ENCODE measurements at regions not wholly inside any gene's neighbourhood (a gene's known extent, or its start where the extent isn't known, plus 50 kb on each side); places are given as distances from the start of the nearest gene placed in this dataset.
"Not testable (repeated sequence)": the region's sequence is repeated elsewhere in the genome, so short reads cannot be mapped to it uniquely, and the experiment has no call there.

GRCh38 chr19:28076628-28077027 is 1136.3 kb downstream of the UQCRFS1 start:
- Histone ChIP-seq H3K9me3 (ENCODE audit: control insufficient read depth in 5 of 5, low read length in 5 of 5) (peaks cover 0 to 8% (median 3%) of the 10 kb centered on the region in 5 donors), H3K4me3 (ENCODE audit: low read depth in 1 of 5, low read length in 5 of 5) (no peak overlapping the region), H3K9ac (ENCODE audit: low read length in 5 of 5) (no peak overlapping the region), H3K27me3 (ENCODE audit: control insufficient read depth in 5 of 5, insufficient read depth in 4 of 5, low read length in 5 of 5) (no peaks in the 10 kb centered on the region), H3K4me1 (ENCODE audit: control insufficient read depth in 5 of 5, insufficient read depth in 5 of 5, low read length in 5 of 5) (no peaks in the 10 kb centered on the region), H3K36me3 (ENCODE audit: control insufficient read depth in 5 of 5, insufficient read depth in 5 of 5, low read length in 5 of 5) (no peaks in the 10 kb centered on the region), H3K27ac (ENCODE audit: low read depth, low read length) (no peak overlapping the region)

GRCh38 chr19:28075229-28075628 is 1137.7 kb downstream of the UQCRFS1 start:
- H3K4me1 ChIP-seq (ENCODE audit: control insufficient read depth in 5 of 5, insufficient read depth in 5 of 5, low read length in 5 of 5): no peaks in the 10 kb centered on the region
- H3K4me3 ChIP-seq (ENCODE audit: low read depth in 1 of 5, low read length in 5 of 5): no peak overlapping the region
- peaks cover 0 to 4% (median 0%) of the 10 kb centered on the region in 5 donors for H3K9me3 ChIP-seq (ENCODE audit: control insufficient read depth in 5 of 5, low read length in 5 of 5)
- no peak overlapping the region for H3K27ac ChIP-seq (ENCODE audit: low read depth, low read length)
- no peaks in the 10 kb centered on the region for H3K36me3 ChIP-seq (ENCODE audit: control insufficient read depth in 5 of 5, insufficient read depth in 5 of 5, low read length in 5 of 5)
- no peaks in the 10 kb centered on the region for H3K27me3 ChIP-seq (ENCODE audit: control insufficient read depth in 5 of 5, insufficient read depth in 4 of 5, low read length in 5 of 5)
- H3K9ac ChIP-seq (ENCODE audit: low read length in 5 of 5): no peak overlapping the region

- Histone ChIP-seq H3K4me1 (ENCODE audit: control insufficient read depth in 5 of 5, insufficient read depth in 5 of 5, low read length in 5 of 5) (no peaks in the 10 kb centered on the region), H3K4me3 (ENCODE audit: low read depth in 1 of 5, low read length in 5 of 5) (no peak overlapping the region), H3K27ac (ENCODE audit: low read depth, low read length) (no peak overlapping the region), H3K27me3 (ENCODE audit: control insufficient read depth in 5 of 5, insufficient read depth in 4 of 5, low read length in 5 of 5) (no peaks in the 10 kb centered on the region), H3K36me3 (ENCODE audit: control insufficient read depth in 5 of 5, insufficient read depth in 5 of 5, low read length in 5 of 5) (no peaks in the 10 kb centered on the region), H3K9ac (ENCODE audit: low read length in 5 of 5) (no peak overlapping the region), H3K9me3 (ENCODE audit: control insufficient read depth in 5 of 5, low read length in 5 of 5) (peaks cover 0 to 4% (median 0%) of the 10 kb centered on the region in 5 donors)
Measured at GRCh38 chr19:28074773-28075172, 1138.2 kb downstream of the UQCRFS1 start.

- Histone ChIP-seq H3K27me3 (ENCODE audit: control insufficient read depth in 5 of 5, insufficient read depth in 4 of 5, low read length in 5 of 5) (no peaks in the 10 kb centered on the region), H3K27ac (ENCODE audit: low read depth, low read length) (no peak overlapping the region), H3K9me3 (ENCODE audit: control insufficient read depth in 5 of 5, low read length in 5 of 5) (no peaks in the 10 kb centered on the region), H3K4me3 (ENCODE audit: low read depth in 1 of 5, low read length in 5 of 5) (no peak overlapping the region), H3K36me3 (ENCODE audit: control insufficient read depth in 5 of 5, insufficient read depth in 5 of 5, low read length in 5 of 5) (no peaks in the 10 kb centered on the region), H3K9ac (ENCODE audit: low read length in 5 of 5) (no peak overlapping the region), H3K4me1 (ENCODE audit: control insufficient read depth in 5 of 5, insufficient read depth in 5 of 5, low read length in 5 of 5) (no peaks in the 10 kb centered on the region)
Measured at GRCh38 chr19:28067882-28068281, 1145.1 kb downstream of the UQCRFS1 start.

GRCh38 chr19:28066988-28067387 is 1146.0 kb downstream of the UQCRFS1 start:
- no peak overlapping the region for H3K9ac ChIP-seq (ENCODE audit: low read length in 5 of 5)
- no peaks in the 10 kb centered on the region for H3K27me3 ChIP-seq (ENCODE audit: control insufficient read depth in 5 of 5, insufficient read depth in 4 of 5, low read length in 5 of 5)
- no peaks in the 10 kb centered on the region for H3K9me3 ChIP-seq (ENCODE audit: control insufficient read depth in 5 of 5, low read length in 5 of 5)
- no peak overlapping the region for H3K27ac ChIP-seq (ENCODE audit: low read depth, low read length)
- H3K36me3 ChIP-seq (ENCODE audit: control insufficient read depth in 5 of 5, insufficient read depth in 5 of 5, low read length in 5 of 5): no peaks in the 10 kb centered on the region
- no peaks in the 10 kb centered on the region for H3K4me1 ChIP-seq (ENCODE audit: control insufficient read depth in 5 of 5, insufficient read depth in 5 of 5, low read length in 5 of 5)
- no peak overlapping the region for H3K4me3 ChIP-seq (ENCODE audit: low read depth in 1 of 5, low read length in 5 of 5)

- Histone ChIP-seq H3K9me3 (ENCODE audit: control insufficient read depth in 5 of 5, low read length in 5 of 5) (no peaks in the 10 kb centered on the region), H3K36me3 (ENCODE audit: control insufficient read depth in 5 of 5, insufficient read depth in 5 of 5, low read length in 5 of 5) (no peaks in the 10 kb centered on the region), H3K4me1 (ENCODE audit: control insufficient read depth in 5 of 5, insufficient read depth in 5 of 5, low read length in 5 of 5) (no peaks in the 10 kb centered on the region), H3K27me3 (ENCODE audit: control insufficient read depth in 5 of 5, insufficient read depth in 4 of 5, low read length in 5 of 5) (no peaks in the 10 kb centered on the region), H3K9ac (ENCODE audit: low read length in 5 of 5) (no peak overlapping the region), H3K27ac (ENCODE audit: low read depth, low read length) (no peak overlapping the region), H3K4me3 (ENCODE audit: low read depth in 1 of 5, low read length in 5 of 5) (no peak overlapping the region)
Measured at GRCh38 chr19:28066161-28066560, 1146.8 kb downstream of the UQCRFS1 start.

- no peak overlapping the region for H3K9ac ChIP-seq (ENCODE audit: low read length in 5 of 5)
Measured at GRCh38 chr19:28065026-28065425, 1147.9 kb downstream of the UQCRFS1 start.

GRCh38 chr19:28063702-28064101 is 1149.2 kb downstream of the UQCRFS1 start:
- H3K27me3 ChIP-seq (ENCODE audit: control insufficient read depth in 5 of 5, insufficient read depth in 4 of 5, low read length in 5 of 5): no peaks in the 10 kb centered on the region
- H3K9ac ChIP-seq (ENCODE audit: low read length in 5 of 5): no peak overlapping the region
- H3K9me3 ChIP-seq (ENCODE audit: control insufficient read depth in 5 of 5, low read length in 5 of 5): peaks cover 0 to 7% (median 0%) of the 10 kb centered on the region in 5 donors
- no peak overlapping the region for H3K4me3 ChIP-seq (ENCODE audit: low read depth in 1 of 5, low read length in 5 of 5)
- no peaks in the 10 kb centered on the region for H3K36me3 ChIP-seq (ENCODE audit: control insufficient read depth in 5 of 5, insufficient read depth in 5 of 5, low read length in 5 of 5)
- H3K27ac ChIP-seq (ENCODE audit: low read depth, low read length): no peak overlapping the region
- no peaks in the 10 kb centered on the region for H3K4me1 ChIP-seq (ENCODE audit: control insufficient read depth in 5 of 5, insufficient read depth in 5 of 5, low read length in 5 of 5)

More at GRCh38 chr19:28065026-28065425, 1147.9 kb downstream of the UQCRFS1 start:
- Histone ChIP-seq H3K27me3 (ENCODE audit: control insufficient read depth in 5 of 5, insufficient read depth in 4 of 5, low read length in 5 of 5) (no peaks in the 10 kb centered on the region), H3K27ac (ENCODE audit: low read depth, low read length) (no peak overlapping the region), H3K9me3 (ENCODE audit: control insufficient read depth in 5 of 5, low read length in 5 of 5) (no peaks in the 10 kb centered on the region), H3K36me3 (ENCODE audit: control insufficient read depth in 5 of 5, insufficient read depth in 5 of 5, low read length in 5 of 5) (no peaks in the 10 kb centered on the region), H3K4me3 (ENCODE audit: low read depth in 1 of 5, low read length in 5 of 5) (no peak overlapping the region), H3K4me1 (ENCODE audit: control insufficient read depth in 5 of 5, insufficient read depth in 5 of 5, low read length in 5 of 5) (no peaks in the 10 kb centered on the region)

- no peaks in the 10 kb centered on the region for H3K27me3 ChIP-seq (ENCODE audit: control insufficient read depth in 5 of 5, insufficient read depth in 4 of 5, low read length in 5 of 5)
- H3K4me1 ChIP-seq (ENCODE audit: control insufficient read depth in 5 of 5, insufficient read depth in 5 of 5, low read length in 5 of 5): no peaks in the 10 kb centered on the region
- no peak overlapping the region for H3K4me3 ChIP-seq (ENCODE audit: low read depth in 1 of 5, low read length in 5 of 5)
- H3K36me3 ChIP-seq (ENCODE audit: control insufficient read depth in 5 of 5, insufficient read depth in 5 of 5, low read length in 5 of 5): no peaks in the 10 kb centered on the region
- H3K9ac ChIP-seq (ENCODE audit: low read length in 5 of 5): no peak overlapping the region
- H3K9me3 ChIP-seq (ENCODE audit: control insufficient read depth in 5 of 5, low read length in 5 of 5): peaks cover 0 to 11% (median 7%) of the 10 kb centered on the region in 5 donors
- no peak overlapping the region for H3K27ac ChIP-seq (ENCODE audit: low read depth, low read length)
Measured at GRCh38 chr19:28061111-28061510, 1151.8 kb downstream of the UQCRFS1 start.

- H3K4me1 ChIP-seq (ENCODE audit: control insufficient read depth in 5 of 5, insufficient read depth in 5 of 5, low read length in 5 of 5); H3K4me3 ChIP-seq (ENCODE audit: low read depth in 1 of 5, low read length in 5 of 5); H3K27ac ChIP-seq (ENCODE audit: low read depth, low read length); H3K27me3 ChIP-seq (ENCODE audit: control insufficient read depth in 5 of 5, insufficient read depth in 4 of 5, low read length in 5 of 5); H3K36me3 ChIP-seq (ENCODE audit: control insufficient read depth in 5 of 5, insufficient read depth in 5 of 5, low read length in 5 of 5); H3K9ac ChIP-seq (ENCODE audit: low read length in 5 of 5): not testable (repeated sequence)
- H3K9me3 ChIP-seq (ENCODE audit: control insufficient read depth in 5 of 5, low read length in 5 of 5): peaks cover 0 to 11% (median 7%) of the 10 kb centered on the region in 5 donors
Measured at GRCh38 chr19:28057026-28057425, 1155.9 kb downstream of the UQCRFS1 start.

- H3K27ac ChIP-seq (ENCODE audit: low read depth, low read length): no peak overlapping the region
- no peak overlapping the region for H3K4me3 ChIP-seq (ENCODE audit: low read depth in 1 of 5, low read length in 5 of 5)
- H3K9me3 ChIP-seq (ENCODE audit: control insufficient read depth in 5 of 5, low read length in 5 of 5): peaks cover 0 to 10% (median 0%) of the 10 kb centered on the region in 5 donors
- H3K27me3 ChIP-seq (ENCODE audit: control insufficient read depth in 5 of 5, insufficient read depth in 4 of 5, low read length in 5 of 5): no peaks in the 10 kb centered on the region
- H3K4me1 ChIP-seq (ENCODE audit: control insufficient read depth in 5 of 5, insufficient read depth in 5 of 5, low read length in 5 of 5): no peaks in the 10 kb centered on the region
- H3K36me3 ChIP-seq (ENCODE audit: control insufficient read depth in 5 of 5, insufficient read depth in 5 of 5, low read length in 5 of 5): no peaks in the 10 kb centered on the region
- H3K9ac ChIP-seq (ENCODE audit: low read length in 5 of 5): no peak overlapping the region
Measured at GRCh38 chr19:28051047-28051446, 1161.9 kb downstream of the UQCRFS1 start.
